ENCODE measurements at regions not wholly inside any gene's neighbourhood (a gene's known extent, or its start where the extent isn't known, plus 50 kb on each side); places are given as distances from the start of the nearest gene placed in this dataset.

GRCh38 chr15:87805117-87805820 lies 451.3 kb downstream of the NTRK3 start:
- Mint-ChIP-seq H3K27ac (ENCODE audit: low read depth, unreplicated experiment) (no peak overlapping the region), H3K4me3 (ENCODE audit: unreplicated experiment) (no peak overlapping the region), H3K36me3 (ENCODE audit: insufficient read depth, unreplicated experiment) (no peaks in the 10 kb centered on the region), H3K27me3 (ENCODE audit: insufficient read depth, unreplicated experiment) (no peaks in the 10 kb centered on the region), H3K9me3 (ENCODE audit: unreplicated experiment) (peaks cover 23% of the 10 kb centered on the region), H3K4me1 (ENCODE audit: insufficient read depth, unreplicated experiment) (peaks cover 5% of the 10 kb centered on the region)
- ChIA-PET POLR2A (no interaction called here), CTCF (no interaction called here)
- no TSS peak for BruUV-seq (replicated peaks)
- intact Hi-C loops (cut with micrococcal nuclease) = no loop called here
- TF ChIP-seq CTCF (IDR thresholded peaks at IDR 0.05; ENCODE audit: unreplicated experiment) = no peak
- no peak for DNase-seq (ENCODE audit: unreplicated experiment)

GRCh38 chr15:87804451-87804850 lies 452.1 kb downstream of the NTRK3 start:
- peaks cover 23% of the 10 kb centered on the region for H3K9me3 Mint-ChIP-seq (ENCODE audit: unreplicated experiment)
- DNase-seq (ENCODE audit: unreplicated experiment) = no peak
- BruUV-seq (replicated peaks) = no TSS peak
- no peaks in the 10 kb centered on the region for H3K36me3 Mint-ChIP-seq (ENCODE audit: insufficient read depth, unreplicated experiment)
- intact Hi-C loops (cut with micrococcal nuclease) = no loop called here
- CTCF ChIA-PET = no interaction called here
- H3K27me3 Mint-ChIP-seq (ENCODE audit: insufficient read depth, unreplicated experiment) = no peaks in the 10 kb centered on the region
- no peak overlapping the region for H3K27ac Mint-ChIP-seq (ENCODE audit: low read depth, unreplicated experiment)
- peaks cover 8% of the 10 kb centered on the region for H3K4me1 Mint-ChIP-seq (ENCODE audit: insufficient read depth, unreplicated experiment)
- POLR2A ChIA-PET = no interaction called here
- TF ChIP-seq CTCF (IDR thresholded peaks at IDR 0.05; ENCODE audit: unreplicated experiment) = no peak
- no peak overlapping the region for H3K4me3 Mint-ChIP-seq (ENCODE audit: unreplicated experiment)

- ChIA-PET POLR2A (no interaction called here), CTCF (no interaction called here)
- intact Hi-C loops (cut with micrococcal nuclease) = no loop called here
- Mint-ChIP-seq H3K36me3 (ENCODE audit: insufficient read depth, unreplicated experiment) (no peaks in the 10 kb centered on the region), H3K4me3 (ENCODE audit: unreplicated experiment) (no peak overlapping the region), H3K4me1 (ENCODE audit: insufficient read depth, unreplicated experiment) (peaks cover 8% of the 10 kb centered on the region), H3K27me3 (ENCODE audit: insufficient read depth, unreplicated experiment) (no peaks in the 10 kb centered on the region), H3K9me3 (ENCODE audit: unreplicated experiment) (peaks cover 38% of the 10 kb centered on the region), H3K27ac (ENCODE audit: low read depth, unreplicated experiment) (no peak overlapping the region)
- BruUV-seq (replicated peaks) = no TSS peak
- TF ChIP-seq CTCF (IDR thresholded peaks at IDR 0.05; ENCODE audit: unreplicated experiment) = no peak
- no peak for DNase-seq (ENCODE audit: unreplicated experiment)
Measured at GRCh38 chr15:87799838-87800237, 456.7 kb downstream of the NTRK3 start.

GRCh38 chr15:87799428-87799827 lies 457.1 kb downstream of the NTRK3 start:
- H3K4me3 Mint-ChIP-seq (ENCODE audit: unreplicated experiment) = no peak overlapping the region
- ChIA-PET CTCF (no interaction called here), POLR2A (no interaction called here)
- no peak for TF ChIP-seq CTCF (IDR thresholded peaks at IDR 0.05; ENCODE audit: unreplicated experiment)
- H3K4me1 Mint-ChIP-seq (ENCODE audit: insufficient read depth, unreplicated experiment) = peaks cover 8% of the 10 kb centered on the region
- BruUV-seq (replicated peaks) = no TSS peak
- no peaks in the 10 kb centered on the region for H3K27me3 Mint-ChIP-seq (ENCODE audit: insufficient read depth, unreplicated experiment)
- no peaks in the 10 kb centered on the region for H3K36me3 Mint-ChIP-seq (ENCODE audit: insufficient read depth, unreplicated experiment)
- H3K9me3 Mint-ChIP-seq (ENCODE audit: unreplicated experiment) = peaks cover 34% of the 10 kb centered on the region
- no peak overlapping the region for H3K27ac Mint-ChIP-seq (ENCODE audit: low read depth, unreplicated experiment)
- intact Hi-C loops (cut with micrococcal nuclease) = no loop called here
- DNase-seq (ENCODE audit: unreplicated experiment) = no peak

All from MCF 10A (cell line).